ENCODE measurements at regions not wholly inside any gene's neighbourhood (a gene's known extent, or its start where the extent isn't known, plus 50 kb on each side); places are given as distances from the start of the nearest gene placed in this dataset.
"Not testable (repeated sequence)": the region's sequence is repeated elsewhere in the genome, so short reads cannot be mapped to it uniquely, and the experiment has no call there.

DNA sequence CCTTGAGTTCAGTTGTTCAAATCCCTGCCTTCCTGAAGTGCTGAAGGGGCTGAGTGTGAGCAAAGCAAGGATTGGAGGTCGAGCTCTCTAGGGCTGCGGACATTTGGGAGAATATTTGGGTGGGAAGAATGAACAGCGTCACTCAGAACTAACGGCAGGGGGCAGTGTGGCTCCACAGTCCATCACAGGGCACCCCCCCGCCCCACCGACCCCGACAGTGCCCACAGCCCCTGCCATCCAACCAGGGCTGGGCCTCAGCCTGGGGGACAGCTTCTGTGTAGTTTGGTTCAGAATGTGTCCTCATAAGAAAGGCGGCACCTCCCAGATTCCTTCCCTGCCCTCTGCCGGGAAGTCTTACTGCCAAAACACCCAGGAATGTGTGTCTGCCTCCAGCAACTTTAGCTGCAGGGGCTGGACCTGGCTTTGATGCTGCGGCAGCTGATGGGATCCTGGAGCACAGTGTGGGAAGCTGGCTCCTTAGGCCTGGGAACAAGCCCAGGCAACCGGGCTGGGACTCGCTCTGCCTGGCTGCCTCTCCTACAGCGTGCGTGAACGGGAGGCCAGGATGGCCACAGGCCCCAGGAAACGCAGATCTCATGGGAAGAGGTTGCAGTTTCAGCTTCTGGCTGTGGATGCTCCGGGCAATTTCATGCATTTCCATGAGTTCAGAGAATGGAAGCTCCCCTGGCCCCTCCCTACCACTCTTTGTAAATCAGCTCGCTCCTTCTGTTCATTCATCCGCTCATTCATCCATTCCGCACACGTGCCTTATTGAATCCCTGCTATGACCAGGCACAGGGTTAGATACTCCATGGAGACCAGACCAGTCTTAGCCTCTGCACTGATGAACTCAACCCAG lies 104.9 kb upstream of the TMPRSS2 start:
- peak in 1 of 4 experiments; percentile 6 for DNase-seq (ENCODE audit: low read depth in 4 of 4, low spot score in 1 of 4)

DNA sequence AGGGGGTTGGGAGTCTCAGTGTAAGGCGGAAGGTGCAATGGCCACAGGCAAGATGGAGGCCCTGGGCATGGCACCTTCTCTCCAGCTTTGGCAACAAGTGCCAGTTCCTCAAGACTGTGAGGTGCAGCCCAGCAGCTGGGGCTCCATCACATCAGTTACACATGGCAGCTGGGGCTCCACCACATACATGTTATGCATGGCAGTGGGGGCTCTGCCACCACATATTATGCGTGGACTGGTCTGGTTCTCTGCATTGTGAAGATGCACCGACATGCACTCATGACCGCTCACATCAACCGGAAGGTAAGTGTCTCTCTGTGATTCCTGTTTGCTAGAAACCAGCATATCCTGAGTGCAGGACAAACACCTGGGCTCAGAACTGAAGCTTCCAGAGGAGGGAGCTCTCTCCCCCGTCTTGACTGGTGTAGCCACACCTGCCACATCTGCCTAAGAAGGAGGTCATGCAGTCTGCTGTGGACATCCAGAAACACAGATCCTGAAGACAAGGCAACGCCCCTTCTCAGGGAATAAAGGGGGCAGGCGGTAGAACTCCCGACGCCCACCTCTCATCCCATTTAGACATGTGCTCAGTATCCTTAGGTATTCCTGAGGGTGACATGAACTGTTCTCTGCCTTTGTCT lies 104.1 kb upstream of the TMPRSS2 start:
- no peak for DNase-seq (ENCODE audit: low read depth in 4 of 4, low spot score in 1 of 4)

DNA sequence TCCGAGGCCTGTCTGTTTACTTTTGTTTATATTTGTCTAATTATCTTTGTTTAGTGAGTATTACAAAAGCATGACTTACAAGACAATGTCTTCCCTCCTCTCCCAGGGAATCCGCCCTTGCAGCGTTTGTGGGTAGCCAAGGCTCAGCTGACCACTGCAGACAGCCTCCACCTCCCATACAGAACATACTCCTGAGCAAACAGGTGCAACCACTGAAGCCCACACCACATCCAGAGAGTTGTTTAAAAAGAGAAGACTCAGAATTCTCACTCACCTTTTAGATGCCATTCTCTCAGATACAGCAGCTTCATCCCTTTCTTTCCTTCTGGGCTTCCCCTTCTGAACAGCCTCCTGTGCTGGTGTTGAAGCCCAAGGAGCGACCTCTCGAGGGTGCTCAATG lies 103.5 kb upstream of the TMPRSS2 start:
- no peak for DNase-seq (ENCODE audit: low read depth in 4 of 4, low spot score in 1 of 4)

DNA sequence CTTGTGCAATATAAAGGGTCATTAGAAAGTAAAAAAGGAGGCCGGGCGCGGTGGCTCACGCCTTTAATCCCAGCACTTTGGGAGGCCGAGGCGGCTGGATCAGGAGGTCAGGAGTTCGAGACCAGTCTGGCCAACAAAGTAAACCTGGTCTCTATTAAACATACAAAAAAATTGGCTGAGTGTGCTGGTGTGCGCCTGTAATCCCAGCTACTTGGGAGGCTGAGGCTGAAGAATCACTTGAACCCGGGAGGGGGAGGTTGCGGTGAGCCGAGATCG lies 102.8 kb upstream of the TMPRSS2 start:
- not testable (repeated sequence) for DNase-seq (ENCODE audit: low read depth in 4 of 4, low spot score in 1 of 4)

DNA sequence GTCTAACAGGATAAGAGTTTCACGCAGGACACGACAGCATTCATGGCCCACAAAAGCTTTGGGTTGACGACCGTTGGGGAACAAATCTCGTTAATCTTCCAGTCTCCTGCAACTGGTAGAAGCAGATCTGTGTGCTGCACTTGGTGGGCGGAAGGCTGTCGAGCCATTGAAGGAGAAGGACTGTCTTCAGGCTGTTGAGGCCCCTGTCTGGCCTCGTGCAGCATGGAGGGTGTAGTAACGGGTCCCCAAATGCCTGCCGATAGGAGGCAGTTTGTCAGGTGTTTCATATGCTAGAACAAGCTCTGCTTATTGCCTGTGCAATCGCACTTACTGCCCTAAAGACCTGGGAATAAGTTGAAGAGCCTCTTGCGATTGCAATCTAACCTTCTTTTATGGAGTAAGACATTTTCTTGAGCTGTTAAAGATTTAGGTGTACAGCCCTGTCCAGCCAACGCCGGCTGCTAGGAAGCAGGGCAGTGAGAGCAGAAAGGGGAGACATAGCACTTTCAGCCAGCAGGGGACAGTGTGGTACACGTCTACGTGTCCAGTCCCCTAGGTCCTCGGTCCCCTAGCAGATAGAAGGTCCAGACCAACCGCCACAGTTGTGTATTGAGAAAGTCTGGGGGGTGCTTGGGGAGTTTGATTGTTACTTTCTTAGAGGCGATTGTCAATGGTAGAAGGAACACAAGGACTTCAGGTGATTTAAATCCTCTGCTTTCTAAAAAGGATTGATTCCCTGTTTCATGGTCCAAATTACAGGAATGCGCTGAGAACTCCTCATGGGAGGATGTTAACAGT lies 102.3 kb upstream of the TMPRSS2 start:
- DNase-seq (ENCODE audit: low read depth in 4 of 4, low spot score in 1 of 4) = no peak

DNA sequence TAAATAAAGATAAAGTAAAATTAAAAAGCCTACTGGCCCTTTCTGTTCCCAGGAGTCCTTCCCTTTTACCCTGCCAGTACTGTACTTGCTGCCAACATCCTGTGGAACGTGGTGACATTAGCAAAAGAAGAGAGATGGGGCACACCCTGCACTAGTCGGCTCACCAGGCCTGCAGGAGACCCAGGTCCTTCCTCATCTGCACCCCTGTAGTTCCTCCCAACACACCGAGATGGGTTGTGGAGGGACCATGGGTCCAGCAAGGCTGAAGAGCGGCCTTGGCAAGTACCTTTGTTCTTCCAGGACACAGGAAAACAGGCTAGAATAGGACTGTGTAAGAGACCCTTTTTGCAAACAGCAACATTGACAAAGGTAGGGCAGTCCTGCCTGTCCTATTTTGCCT lies 98.7 kb upstream of the TMPRSS2 start:
- no peak for DNase-seq (ENCODE audit: low read depth in 4 of 4, low spot score in 1 of 4)

DNA sequence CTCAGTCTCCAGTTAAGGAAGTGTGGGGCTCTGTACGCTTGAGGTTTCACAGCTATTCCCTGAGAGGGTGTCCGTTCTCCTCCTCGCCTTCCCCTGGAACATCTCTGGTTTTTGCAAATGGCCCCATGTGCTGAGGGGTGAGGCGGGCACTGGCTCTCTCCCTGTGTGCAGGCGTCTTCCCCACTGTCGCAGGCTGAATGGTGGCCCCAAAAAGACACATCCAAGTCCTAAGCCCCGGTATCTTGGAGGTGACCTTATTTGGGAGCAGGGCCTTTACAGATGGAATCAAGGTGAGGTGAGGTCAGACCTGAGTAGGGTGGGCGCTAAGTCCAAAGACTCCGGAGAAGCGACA lies 98.0 kb upstream of the TMPRSS2 start:
- no peak for DNase-seq (ENCODE audit: low read depth in 4 of 4, low spot score in 1 of 4)

DNA sequence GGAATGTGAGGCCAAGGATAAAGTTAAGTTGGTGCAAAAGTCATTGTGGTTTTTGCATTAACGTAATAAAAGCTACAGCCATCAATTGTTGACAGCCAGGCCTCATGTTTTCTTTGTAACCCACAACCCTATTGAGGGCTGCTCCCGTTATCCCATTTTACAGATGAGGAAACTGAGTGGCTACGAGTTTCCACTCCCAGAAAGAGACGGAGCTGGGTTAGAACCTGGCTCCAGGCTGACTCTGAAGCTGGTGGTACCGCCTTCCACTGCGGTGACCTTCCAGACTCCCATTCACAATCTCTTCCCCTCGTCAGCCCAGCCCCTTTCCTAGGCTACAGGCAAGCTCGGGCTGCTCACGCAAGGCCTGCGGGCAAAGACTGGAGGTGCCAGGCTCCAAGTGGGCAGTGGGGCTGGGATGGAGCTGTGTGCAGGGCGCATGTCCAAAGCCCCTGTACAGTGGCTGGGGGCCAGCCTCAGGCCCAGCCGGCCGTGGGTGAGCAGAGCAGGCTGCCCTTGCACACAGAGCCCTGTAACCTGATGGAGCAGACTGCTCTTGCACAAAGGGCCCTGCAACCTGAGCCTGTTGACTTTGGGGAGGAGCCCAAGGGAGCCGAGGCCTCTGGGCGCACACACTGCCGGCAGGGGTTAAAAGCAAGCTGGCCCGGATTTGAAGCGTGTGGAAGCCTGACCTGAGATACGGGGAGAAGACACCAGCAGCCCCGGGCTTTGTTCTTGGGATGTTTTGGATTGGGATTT lies 97.4 kb upstream of the TMPRSS2 start:
- DNase-seq (ENCODE audit: low read depth in 4 of 4, low spot score in 1 of 4) = no peak

DNA sequence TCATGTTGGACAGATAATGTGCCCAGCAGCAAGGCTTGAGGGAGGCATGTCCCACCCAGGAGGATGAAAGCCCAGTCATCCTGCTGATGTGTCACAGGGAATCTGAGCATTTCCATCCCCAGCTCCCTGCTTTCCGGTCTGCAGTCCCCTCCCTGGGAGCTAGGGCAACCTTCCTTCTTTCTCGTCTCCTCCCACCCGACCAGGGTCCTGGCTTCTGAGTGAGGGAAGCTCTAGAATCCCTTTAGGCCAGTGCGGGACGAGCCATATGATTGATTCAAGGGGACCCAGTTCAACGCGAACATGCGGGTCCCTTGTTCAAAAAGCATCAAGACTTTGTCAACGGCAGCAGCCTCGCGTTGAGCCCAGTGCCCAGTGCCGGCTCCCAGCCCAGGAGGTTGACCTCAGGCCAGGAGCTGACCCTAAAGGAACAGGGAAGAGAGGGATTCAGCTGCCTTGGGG lies 96.7 kb upstream of the TMPRSS2 start:
- DNase-seq (ENCODE audit: low read depth in 4 of 4, low spot score in 1 of 4) = no peak

DNA sequence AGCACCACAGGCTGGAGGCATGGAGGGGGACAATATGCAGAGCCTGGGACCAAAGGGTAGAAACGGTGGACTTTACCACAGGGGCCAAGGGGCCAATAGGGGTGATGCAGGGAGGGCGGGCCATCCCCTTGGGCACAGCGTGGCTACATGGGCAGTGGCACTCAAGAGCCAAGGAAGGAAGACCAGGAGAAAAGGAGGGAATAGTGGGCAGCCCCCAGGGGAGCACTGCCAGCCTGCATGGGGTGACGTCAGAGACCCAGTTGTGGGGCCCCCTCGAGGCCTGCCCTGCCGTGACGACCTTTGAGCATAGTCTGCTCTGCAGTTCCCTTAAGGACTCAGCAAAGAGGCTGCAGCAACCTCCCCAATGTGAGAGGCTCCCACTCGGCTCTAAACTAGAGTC lies 95.5 kb upstream of the TMPRSS2 start:
- no peak for DNase-seq (ENCODE audit: low read depth in 4 of 4, low spot score in 1 of 4)

DNA sequence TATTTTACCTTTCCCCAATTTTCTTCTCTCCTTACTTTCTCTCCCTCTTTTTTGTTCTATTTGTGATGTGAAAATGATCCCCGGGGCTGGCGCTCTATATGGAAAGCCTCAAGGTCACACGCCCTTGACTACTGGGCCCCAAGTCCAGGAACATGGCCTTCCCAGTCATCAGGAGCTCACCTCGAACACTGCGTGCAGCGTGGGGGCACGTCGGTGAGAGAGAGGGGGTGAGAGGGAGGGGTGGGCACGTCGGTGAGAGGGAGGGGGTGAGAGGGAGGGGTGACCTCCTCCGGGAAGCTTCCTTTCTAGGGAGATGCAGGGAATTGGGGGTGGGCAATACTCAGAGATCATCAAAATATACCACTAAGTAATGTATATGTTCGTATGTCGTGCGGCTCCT lies 94.6 kb upstream of the TMPRSS2 start:
- DNase-seq (ENCODE audit: low read depth in 4 of 4, low spot score in 1 of 4) = no peak

DNA sequence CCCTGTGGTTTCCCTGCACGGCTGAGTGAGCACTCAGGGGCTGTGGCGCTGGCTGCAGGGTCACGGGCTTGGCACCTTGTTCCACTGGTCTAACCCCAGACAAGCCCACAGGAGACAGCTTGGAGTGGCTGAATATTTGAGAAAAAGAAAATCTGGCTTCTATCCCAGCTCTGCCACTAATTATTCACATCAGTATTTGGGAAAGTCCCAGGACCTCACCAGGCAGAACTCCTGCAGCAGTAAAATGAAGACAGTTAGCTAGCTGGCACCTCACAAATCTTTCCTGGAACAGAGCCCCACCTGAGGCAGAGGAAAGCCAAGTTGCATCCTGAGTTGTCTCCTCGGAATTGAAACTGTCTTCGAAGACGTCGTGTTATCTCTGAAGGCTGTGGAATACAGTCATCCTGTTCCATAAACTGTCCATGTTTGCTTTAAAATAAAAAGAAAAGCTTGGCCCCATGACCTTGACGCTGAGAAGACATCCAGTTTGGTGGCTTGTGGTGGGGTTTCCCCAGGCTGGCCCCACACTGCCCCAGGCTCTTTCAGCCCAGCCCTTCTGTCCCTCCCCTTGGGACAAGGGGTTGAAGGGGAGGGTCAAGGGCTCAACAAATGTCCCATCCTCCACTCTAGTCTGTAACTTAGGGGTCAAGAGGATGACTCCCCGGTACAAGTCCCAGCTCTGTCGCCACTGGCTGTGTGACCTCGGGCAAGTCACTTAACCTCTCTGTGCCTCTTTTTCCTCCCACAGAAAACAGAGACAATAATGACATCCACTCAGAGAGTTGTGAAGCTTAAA lies 93.8 kb upstream of the TMPRSS2 start:
- no peak for DNase-seq (ENCODE audit: low read depth in 4 of 4, low spot score in 1 of 4)

DNA sequence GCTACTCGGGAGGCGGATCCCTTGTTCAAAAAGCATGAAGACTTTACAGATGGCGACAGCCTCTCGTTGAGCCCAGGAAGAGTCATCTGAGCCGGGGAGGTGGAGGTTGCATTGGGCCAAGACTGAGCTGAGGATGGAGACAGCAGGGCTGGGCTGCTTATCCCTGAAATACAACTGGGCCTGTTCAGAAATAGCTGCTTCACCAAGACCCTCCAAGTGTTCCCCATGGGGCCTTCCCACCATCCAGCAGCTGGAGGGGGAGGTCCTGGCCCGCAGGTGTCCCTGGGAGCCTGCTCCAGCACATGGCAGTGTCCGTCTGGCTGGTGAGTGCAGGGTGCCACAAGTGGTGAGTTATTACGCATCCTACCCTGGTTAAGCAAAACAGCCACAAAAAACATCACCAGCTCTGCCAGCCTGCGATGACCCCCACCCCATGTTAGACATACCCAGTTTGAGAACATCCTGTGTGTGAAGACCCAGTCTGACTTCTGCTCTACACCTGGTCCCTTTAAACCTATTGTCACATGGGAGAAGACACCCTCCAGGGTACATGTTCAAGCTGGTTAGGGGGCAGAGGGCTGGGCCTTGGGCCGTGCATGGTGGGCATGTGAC lies 93.1 kb upstream of the TMPRSS2 start:
- no peak for DNase-seq (ENCODE audit: low read depth in 4 of 4, low spot score in 1 of 4)

DNA sequence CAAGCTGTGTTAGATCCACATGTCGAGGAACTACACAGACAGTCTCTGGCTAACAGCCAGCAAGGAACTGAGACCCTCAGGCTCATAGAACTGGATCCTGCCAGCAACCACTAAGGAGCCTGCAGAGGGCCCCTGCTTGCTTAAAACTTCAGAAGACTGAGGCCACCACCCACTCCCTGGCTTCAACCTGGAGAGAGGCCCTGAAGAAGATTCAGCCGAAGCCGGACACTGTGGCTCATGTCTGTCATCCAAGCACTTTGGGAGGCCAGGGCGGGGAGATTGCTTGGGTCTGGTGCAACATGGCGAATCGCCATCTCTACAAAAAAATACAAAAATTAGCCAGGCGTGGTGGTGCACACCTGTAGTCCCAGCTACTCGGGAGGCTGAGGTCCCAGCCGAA lies 92.6 kb upstream of the TMPRSS2 start:
- no peak for DNase-seq (ENCODE audit: low read depth in 4 of 4, low spot score in 1 of 4)

DNA sequence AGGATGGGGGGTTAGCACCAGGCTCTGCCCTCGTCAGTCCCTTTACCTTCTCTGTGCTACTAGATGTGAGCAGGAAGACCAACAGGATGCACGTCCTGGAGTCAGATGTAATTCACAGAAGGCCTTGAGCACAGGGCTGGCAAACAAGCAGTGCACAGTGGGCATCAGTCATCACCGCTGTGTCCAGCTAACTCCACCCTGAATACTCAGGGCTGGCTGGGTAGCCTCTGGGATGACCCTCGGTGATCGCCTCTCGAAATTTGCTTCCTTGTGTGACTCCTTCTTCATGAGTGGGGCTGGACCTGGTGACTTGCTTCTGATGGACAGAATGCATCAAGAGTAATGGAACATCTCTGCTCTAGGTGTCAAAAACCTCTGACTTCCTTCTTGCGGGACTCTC lies 92.2 kb upstream of the TMPRSS2 start:
- no peak for DNase-seq (ENCODE audit: low read depth in 4 of 4, low spot score in 1 of 4)

DNA sequence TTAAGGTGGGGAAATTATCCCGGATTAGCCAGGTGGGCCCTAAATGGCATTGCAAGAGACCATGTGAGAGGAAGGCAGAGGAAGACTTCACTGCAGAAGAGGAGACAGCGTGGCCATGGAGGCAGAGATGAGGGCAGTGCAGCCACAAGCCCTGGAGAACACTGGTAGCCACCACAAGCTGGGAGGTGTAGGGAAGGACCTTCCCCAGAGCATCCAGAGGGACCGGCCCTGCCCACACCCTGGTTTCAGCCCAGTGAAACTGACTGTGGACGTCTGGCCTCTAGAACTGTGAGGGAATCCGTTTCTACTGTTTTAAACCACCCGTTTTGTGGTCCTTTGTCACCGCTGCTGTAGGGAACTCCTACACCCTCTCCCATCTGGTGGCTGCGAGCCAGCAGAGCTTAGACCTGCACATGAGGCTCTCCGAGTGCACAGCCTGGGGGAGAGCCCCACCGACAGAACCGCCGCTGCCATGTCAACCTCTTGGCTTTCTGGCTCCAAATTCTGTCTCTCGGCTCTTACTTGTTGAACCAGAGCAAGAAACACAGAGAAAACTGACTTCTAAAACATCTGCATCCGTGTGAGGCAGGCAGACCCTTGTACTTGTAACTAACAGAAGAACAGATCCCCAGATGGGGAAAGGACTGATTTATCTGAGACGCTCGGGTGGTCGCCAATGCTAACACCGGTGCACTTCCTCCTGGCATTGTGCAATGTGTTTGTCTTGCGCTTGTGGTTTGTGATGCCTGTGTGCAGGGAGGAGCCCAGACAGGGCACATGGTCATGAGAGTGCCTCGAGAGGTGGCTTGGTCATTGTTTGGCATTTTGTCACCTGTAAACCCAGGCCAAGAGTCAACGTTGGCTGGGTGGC lies 90.8 kb upstream of the TMPRSS2 start:
- DNase-seq (ENCODE audit: low read depth in 4 of 4, low spot score in 1 of 4) = no peak

DNA sequence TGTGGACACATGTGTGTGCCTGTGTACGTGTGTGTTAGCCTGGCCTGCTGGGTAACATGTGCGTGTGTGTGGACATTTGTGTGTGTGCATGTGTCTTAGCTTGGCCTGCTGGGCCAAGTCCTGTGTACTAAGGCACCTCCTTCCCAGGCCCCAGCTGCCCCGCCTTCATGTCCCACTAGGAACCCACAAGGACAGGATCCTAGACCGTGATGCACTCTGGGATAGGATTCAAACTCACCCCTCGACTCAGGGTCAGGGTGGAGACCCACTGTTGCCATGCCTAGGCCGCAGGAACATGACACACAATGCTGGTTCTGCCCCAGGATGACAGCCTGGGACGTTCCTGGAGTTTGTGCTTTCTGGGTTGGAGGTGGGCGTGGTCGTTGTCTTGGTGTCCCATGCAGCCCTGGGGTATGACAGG lies 89.9 kb upstream of the TMPRSS2 start:
- DNase-seq (ENCODE audit: low read depth in 4 of 4, low spot score in 1 of 4) = no peak

DNA sequence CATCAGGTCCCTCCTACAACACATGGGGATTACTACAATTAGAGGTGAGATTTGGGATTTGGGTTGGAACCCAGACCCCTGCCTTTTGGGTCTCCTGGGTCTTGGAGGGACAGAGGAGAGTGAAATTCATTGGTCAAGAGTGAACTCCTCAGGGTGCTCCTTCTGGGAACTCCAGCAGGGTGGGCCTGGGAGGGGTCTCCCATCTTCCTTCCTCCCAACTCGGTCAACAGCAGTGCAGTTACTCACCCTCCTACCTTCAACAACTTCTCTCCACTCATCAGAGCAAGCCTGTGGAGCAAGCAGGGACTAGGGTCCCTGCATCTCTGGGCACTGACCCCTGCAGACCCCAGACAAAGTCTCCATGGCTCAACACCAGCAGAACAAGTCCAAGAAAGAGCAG lies 89.3 kb upstream of the TMPRSS2 start:
- no peak for DNase-seq (ENCODE audit: low read depth in 4 of 4, low spot score in 1 of 4)

DNA sequence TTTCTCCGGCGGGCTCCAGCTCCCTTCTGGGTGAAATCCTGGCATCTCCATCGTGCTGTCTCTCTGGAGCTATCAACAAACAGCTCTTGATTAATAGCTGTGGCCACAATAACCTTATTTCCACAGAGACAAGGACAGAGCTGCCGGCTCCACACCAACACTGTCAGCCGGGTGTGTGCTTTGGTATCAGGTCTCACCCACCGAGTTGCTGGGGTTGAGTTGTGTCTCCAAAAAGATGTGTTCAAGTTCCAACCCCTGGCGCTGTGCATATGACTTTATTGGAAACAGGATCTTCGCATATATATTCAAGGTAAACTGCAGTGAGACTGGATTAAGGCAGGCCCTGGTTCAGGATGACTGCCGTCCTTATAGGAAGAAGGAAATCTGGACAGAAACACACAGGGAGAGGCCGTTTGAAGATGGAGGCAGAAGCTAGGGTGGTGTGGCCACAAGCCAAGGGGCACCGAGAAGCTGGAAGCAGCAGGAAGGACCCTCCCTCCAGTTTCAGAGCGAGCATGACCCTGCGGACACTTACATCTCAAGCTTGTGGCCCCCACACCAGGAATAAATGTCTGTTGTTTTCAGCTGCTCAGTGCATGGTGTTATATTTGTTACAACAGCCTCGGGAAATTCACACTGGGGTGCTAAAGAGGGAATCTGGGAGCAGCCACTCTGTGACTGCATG lies 88.4 kb upstream of the TMPRSS2 start:
- no peak for DNase-seq (ENCODE audit: low read depth in 4 of 4, low spot score in 1 of 4)

Measured in stimulated activated CD4-positive, alpha-beta T cell treated with anti-CD3 and anti-CD28 coated beads, Interleukin-1b, Interleukin-23, amount 100 ng/mL, for 24 hours (primary cell).